ENCODE measurements at regions not wholly inside any gene's neighbourhood (a gene's known extent, or its start where the extent isn't known, plus 50 kb on each side); places are given as distances from the start of the nearest gene placed in this dataset.

DNA sequence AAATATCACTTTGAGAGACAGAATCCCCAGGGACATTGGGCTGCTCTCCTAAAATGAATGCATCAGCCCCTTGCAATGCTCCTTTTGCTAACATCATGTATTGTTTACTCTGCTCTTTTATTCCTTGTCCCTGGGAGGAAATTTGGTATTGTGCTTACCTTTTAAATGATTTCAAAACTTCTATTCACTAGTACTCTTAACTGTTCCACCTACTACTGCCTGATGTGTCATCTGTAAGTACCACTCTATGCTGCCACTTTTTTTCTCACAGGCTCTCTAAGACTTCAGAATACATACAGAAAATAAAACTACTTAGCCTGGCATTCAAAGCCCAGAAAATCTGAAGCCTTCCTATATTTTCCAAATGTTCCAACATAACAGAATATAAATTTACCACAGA is 667.2 kb downstream of the BRINP1 start:
- TF ChIP-seq, protein P1, sequence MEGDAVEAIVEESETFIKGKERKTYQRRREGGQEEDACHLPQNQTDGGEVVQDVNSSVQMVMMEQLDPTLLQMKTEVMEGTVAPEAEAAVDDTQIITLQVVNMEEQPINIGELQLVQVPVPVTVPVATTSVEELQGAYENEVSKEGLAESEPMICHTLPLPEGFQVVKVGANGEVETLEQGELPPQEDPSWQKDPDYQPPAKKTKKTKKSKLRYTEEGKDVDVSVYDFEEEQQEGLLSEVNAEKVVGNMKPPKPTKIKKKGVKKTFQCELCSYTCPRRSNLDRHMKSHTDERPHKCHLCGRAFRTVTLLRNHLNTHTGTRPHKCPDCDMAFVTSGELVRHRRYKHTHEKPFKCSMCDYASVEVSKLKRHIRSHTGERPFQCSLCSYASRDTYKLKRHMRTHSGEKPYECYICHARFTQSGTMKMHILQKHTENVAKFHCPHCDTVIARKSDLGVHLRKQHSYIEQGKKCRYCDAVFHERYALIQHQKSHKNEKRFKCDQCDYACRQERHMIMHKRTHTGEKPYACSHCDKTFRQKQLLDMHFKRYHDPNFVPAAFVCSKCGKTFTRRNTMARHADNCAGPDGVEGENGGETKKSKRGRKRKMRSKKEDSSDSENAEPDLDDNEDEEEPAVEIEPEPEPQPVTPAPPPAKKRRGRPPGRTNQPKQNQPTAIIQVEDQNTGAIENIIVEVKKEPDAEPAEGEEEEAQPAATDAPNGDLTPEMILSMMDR (IDR thresholded peaks at IDR 0.05): no peak
- TF ChIP-seq EZH2 (IDR thresholded peaks at IDR 0.05) (no peak), EZH2phosphoT487 (IDR thresholded peaks at IDR 0.05) (no peak)
